CD4-positive, alpha-beta T cell (primary cell): ENCODE measurements at regions not wholly inside any gene's neighbourhood (a gene's known extent, or its start where the extent isn't known, plus 50 kb on each side); places are given as distances from the start of the nearest gene placed in this dataset.

Source experiments
- ATAC-seq: fragments of 200-7000 bp; cut with Tn5 transposase; one replicate; pipeline ENCODE4 v1.10.0; 2022; ENCODE audit warnings: mild to moderate bottlenecking; ENCODE audit not compliant: poor library complexity
- CTCF ChIA-PET: fragments of 350-600 bp; sonication (Branson Sonifier 250); formaldehyde crosslinking; loops from one replicate; lab custom pipeline; 2021; ENCODE audit warnings: antibody characterized with exemption, inconsistent platforms; lab: Charles Lee
- POLR2A ChIA-PET: fragments of 350-600 bp; sonication (Branson Sonifier 250); formaldehyde crosslinking; loops from one replicate; lab custom pipeline; 2021; ENCODE audit warnings: antibody characterized with exemption, inconsistent platforms; lab: Charles Lee
- DNase-seq, 14 experiments: peaks; one replicate each; pipeline ENCODE4 v3.0.0-alpha.2; 2013 to 2020; ENCODE audit warnings: mixed read lengths in 2 of 14
- H3K27ac ChIP-seq, 2 donors: one replicate each; pipeline versions ENCODE4 v1.5.1 to v1.7.0; 2013; ENCODE audit warnings: low read length in 2 of 2, low read depth in 1 of 2, mild to moderate bottlenecking in 1 of 2
- H3K27me3 ChIP-seq, 2 experiments: 1 replicate in 1 of 2; 2 replicates in 1 of 2; pipeline versions ENCODE4 v1.6.1 to v1.7.0; 2013; ENCODE audit warnings: low read length in 2 of 2, control low read depth in 1 of 2, mild to moderate bottlenecking in 1 of 2, moderate library complexity in 1 of 2; ENCODE audit not compliant: insufficient read depth in 2 of 2, control insufficient read depth in 1 of 2
- H3K36me3 ChIP-seq: one replicate; pipeline ENCODE4 v1.6.1; 2013; ENCODE audit warnings: low read length, control low read depth; ENCODE audit not compliant: insufficient read depth
- H3K4me1 ChIP-seq: one replicate; pipeline ENCODE4 v1.6.1; 2013; ENCODE audit warnings: low read length, control low read depth; ENCODE audit not compliant: insufficient read depth
- H3K4me3 ChIP-seq: one replicate; pipeline ENCODE4 v1.5.1; 2013; ENCODE audit warnings: mild to moderate bottlenecking, low read length, moderate library complexity
- H3K9me3 ChIP-seq, 2 experiments: 1 replicate in 1 of 2; 2 replicates in 1 of 2; pipeline versions ENCODE4 v1.6.1 to v1.7.0; 2013; ENCODE audit warnings: low read length in 2 of 2, mild to moderate bottlenecking in 2 of 2, control low read depth in 1 of 2, moderate library complexity in 1 of 2; ENCODE audit not compliant: control insufficient read depth in 1 of 2, insufficient read depth in 1 of 2
- H3K27ac Mint-ChIP-seq: one replicate; pipeline ENCODE4 v1.8.0; 2020; ENCODE audit warnings: mixed read lengths
- H3K27me3 Mint-ChIP-seq: one replicate; pipeline ENCODE4 v1.8.0; 2021; ENCODE audit warnings: mixed read lengths
- H3K36me3 Mint-ChIP-seq: one replicate; pipeline ENCODE4 v1.8.0; 2021; ENCODE audit warnings: low read depth, mixed read lengths
- H3K4me1 Mint-ChIP-seq: one replicate; pipeline ENCODE4 v1.8.0; 2021; ENCODE audit warnings: low read depth, mixed read lengths
- H3K4me3 Mint-ChIP-seq: one replicate; pipeline ENCODE4 v1.8.0; 2020; ENCODE audit warnings: mild to moderate bottlenecking, mixed read lengths
- H3K9me3 Mint-ChIP-seq: one replicate; pipeline ENCODE4 v1.8.0; 2020; ENCODE audit warnings: mixed read lengths
- CTCF ChIP-seq: fragments of 200-600 bp; IDR thresholded peaks from one replicate; pipeline ENCODE4 v1.8.0; 2022; ENCODE audit warnings: antibody characterized with exemption, mild to moderate bottlenecking
- intact Hi-C, 2 experiments: fragments of 100-400 bp; cut with DNase I in 1 of 2; cut with micrococcal nuclease in 1 of 2; formaldehyde crosslinking; loops; one replicate each; pipeline versions ENCODE4 v1.15.1 to v1.9.0; 2023 to 2025; cut with DNase I, micrococcal nuclease

GRCh38 chrX:20802036-20802435 lies 535.3 kb upstream of the RPS6KA3 start:
- no peaks in the 10 kb centered on the region for H3K27me3 ChIP-seq
- ChIA-PET CTCF (no interaction called here), POLR2A (no interaction called here)
- Mint-ChIP-seq H3K4me3 (no peak overlapping the region), H3K36me3 (no peaks in the 10 kb centered on the region), H3K9me3 (no peaks in the 10 kb centered on the region), H3K27me3 (no peaks in the 10 kb centered on the region), H3K27ac (no peak overlapping the region), H3K4me1 (no peaks in the 10 kb centered on the region)
- no peak overlapping the region for H3K27ac ChIP-seq
- H3K4me1 ChIP-seq: no peaks in the 10 kb centered on the region
- ATAC-seq: no peak
- no peak overlapping the region for H3K4me3 ChIP-seq
- no peak for TF ChIP-seq CTCF
- H3K9me3 ChIP-seq: no peaks in the 10 kb centered on the region
- no peak for DNase-seq
- no peaks in the 10 kb centered on the region for H3K36me3 ChIP-seq
- intact Hi-C loops: no loop called here

GRCh38 chrX:20796450-20796849 lies 529.7 kb upstream of the RPS6KA3 start:
- POLR2A ChIA-PET: no interaction called here
- H3K27me3 ChIP-seq: no peaks in the 10 kb centered on the region
- Mint-ChIP-seq H3K36me3 (no peaks in the 10 kb centered on the region), H3K27me3 (no peaks in the 10 kb centered on the region), H3K9me3 (no peaks in the 10 kb centered on the region), H3K4me3 (no peak overlapping the region), H3K4me1 (no peaks in the 10 kb centered on the region), H3K27ac (no peak overlapping the region)
- no peaks in the 10 kb centered on the region for H3K4me1 ChIP-seq
- H3K27ac ChIP-seq: no peak overlapping the region
- no peak for DNase-seq
- H3K9me3 ChIP-seq: no peaks in the 10 kb centered on the region
- no peak for TF ChIP-seq CTCF
- no peak overlapping the region for H3K4me3 ChIP-seq
- no peaks in the 10 kb centered on the region for H3K36me3 ChIP-seq
- ATAC-seq: no peak
- intact Hi-C loops: no loop called here
- CTCF ChIA-PET: no interaction called here

DNA sequence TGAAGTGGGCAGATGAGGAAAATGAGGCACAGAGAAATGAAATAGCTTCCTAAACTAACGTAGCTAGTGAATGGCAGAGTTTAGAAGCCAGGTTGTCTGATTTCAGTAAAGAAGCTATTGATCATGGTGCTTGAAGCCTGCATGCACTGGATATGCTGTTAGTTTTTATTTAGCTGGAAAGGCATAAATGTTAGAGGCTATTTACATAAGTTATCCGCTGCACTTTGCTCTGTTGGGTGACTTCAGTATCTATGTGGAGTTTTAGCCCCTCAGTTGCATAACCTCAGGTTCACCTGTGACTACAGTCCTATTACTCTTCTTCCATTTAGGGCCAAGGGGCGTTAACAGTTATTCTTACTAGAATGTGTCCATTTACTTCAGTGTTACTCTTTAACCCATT lies 522.4 kb upstream of the RPS6KA3 start:
- Histone ChIP-seq H3K9me3 (no peaks in the 10 kb centered on the region), H3K4me3 (no peak overlapping the region), H3K36me3 (no peaks in the 10 kb centered on the region), H3K27me3 (no peaks in the 10 kb centered on the region), H3K4me1 (no peaks in the 10 kb centered on the region), H3K27ac (no peak overlapping the region)
- Mint-ChIP-seq H3K4me3 (no peak overlapping the region), H3K9me3 (no peaks in the 10 kb centered on the region), H3K27me3 (no peaks in the 10 kb centered on the region), H3K36me3 (no peaks in the 10 kb centered on the region), H3K4me1 (no peaks in the 10 kb centered on the region), H3K27ac (no peak overlapping the region)
- POLR2A ChIA-PET: no interaction called here
- intact Hi-C loops: no loop called here
- no peak for TF ChIP-seq CTCF
- no peak for DNase-seq
- CTCF ChIA-PET: no interaction called here
- ATAC-seq: no peak
